Muscle of arm (tissue), 1 donor: ENCODE measurements at regions not wholly inside any gene's neighbourhood (a gene's known extent, or its start where the extent isn't known, plus 50 kb on each side); places are given as distances from the start of the nearest gene placed in this dataset.

ENCODE experiments used
- DNase-seq: peaks from one replicate; pipeline ENCODE4 v3.0.0-alpha.2; 2013

- no peak for DNase-seq
These were observed 181.1 kb downstream of the SEC14L1 start for GRCh38 chr17:77321649-77322513.

GRCh38 chr17:77322514-77323412 is 182.0 kb downstream of the SEC14L1 start:
- no peak for DNase-seq

GRCh38 chr17:77323413-77324171 is 182.8 kb downstream of the SEC14L1 start:
- DNase-seq, result no peak

- DNase-seq, result no peak
These were observed 183.5 kb downstream of the SEC14L1 start for GRCh38 chr17:77324227-77324626.

- no peak for DNase-seq
These were observed 184.9 kb downstream of the SEC14L1 start for GRCh38 chr17:77325577-77326075.

GRCh38 chr17:77326076-77326591 is 185.4 kb downstream of the SEC14L1 start:
- no peak for DNase-seq

GRCh38 chr17:77326636-77327035 is 185.9 kb downstream of the SEC14L1 start:
- no peak for DNase-seq

GRCh38 chr17:77327181-77327565 is 186.4 kb downstream of the SEC14L1 start:
- no peak for DNase-seq

- no peak for DNase-seq
These were observed 187.0 kb downstream of the SEC14L1 start for GRCh38 chr17:77327566-77328464.

GRCh38 chr17:77328823-77329740 is 188.3 kb downstream of the SEC14L1 start:
- DNase-seq, result no peak

- DNase-seq, result no peak
These were observed 189.2 kb downstream of the SEC14L1 start for GRCh38 chr17:77329741-77330531.

- DNase-seq, result no peak
These were observed 189.9 kb downstream of the SEC14L1 start for GRCh38 chr17:77330602-77331081.

- DNase-seq, result peak; percentile 90
These were observed 190.6 kb downstream of the SEC14L1 start for GRCh38 chr17:77331301-77331864.

- DNase-seq, result no peak
These were observed 191.5 kb downstream of the SEC14L1 start for GRCh38 chr17:77332034-77332971.

GRCh38 chr17:77332981-77333685 is 192.4 kb downstream of the SEC14L1 start:
- no peak for DNase-seq

- DNase-seq, result no peak
These were observed 196.4 kb downstream of the SEC14L1 start for GRCh38 chr17:77337150-77337549.
